Natural killer cell (primary cell): ENCODE measurements at regions not wholly inside any gene's neighbourhood (a gene's known extent, or its start where the extent isn't known, plus 50 kb on each side); places are given as distances from the start of the nearest gene placed in this dataset.

Experiments used
- ATAC-seq, 3 donors: fragments of 150-1000 bp in 2 of 3; fragments of 200-7000 bp in 1 of 3; cut with Tn5 transposase; 1 replicate in 1 of 3; 2 replicates in 2 of 3; pipeline ENCODE4 v1.10.0; 2021; ENCODE audit warnings: mild to moderate bottlenecking in 2 of 3, moderate library complexity in 2 of 3
- DNase-seq, 2 donors: peaks; one replicate each; pipeline versions ENCODE4 v3.0.0 to v3.0.0-alpha.2; 2013 to 2021; ENCODE audit warnings: mixed read lengths in 1 of 2
- H3K27ac ChIP-seq: one replicate; pipeline ENCODE4 v1.5.1; 2013; ENCODE audit warnings: mild to moderate bottlenecking, low read length
- H3K27me3 ChIP-seq: one replicate; pipeline ENCODE4 v1.6.1; 2013; ENCODE audit warnings: low read length; ENCODE audit not compliant: control insufficient read depth, insufficient read depth
- H3K36me3 ChIP-seq: one replicate; pipeline ENCODE4 v1.6.1; 2013; ENCODE audit warnings: low read length; ENCODE audit not compliant: control insufficient read depth, insufficient read depth
- H3K4me1 ChIP-seq: one replicate; pipeline ENCODE4 v1.6.1; 2013; ENCODE audit warnings: low read length; ENCODE audit not compliant: control insufficient read depth, insufficient read depth
- H3K4me3 ChIP-seq: one replicate; pipeline ENCODE4 v1.5.1; 2013; ENCODE audit warnings: low read length
- H3K9me3 ChIP-seq: one replicate; pipeline ENCODE4 v1.6.1; 2013; ENCODE audit warnings: low read length; ENCODE audit not compliant: control insufficient read depth, insufficient read depth
- H3K27ac Mint-ChIP-seq, 2 donors: one replicate each; pipeline ENCODE4 v1.8.0; 2022; ENCODE audit warnings: mild to moderate bottlenecking in 2 of 2, mixed read lengths in 2 of 2, moderate library complexity in 1 of 2
- H3K27me3 Mint-ChIP-seq, 2 donors: one replicate each; pipeline ENCODE4 v1.8.0; 2022; ENCODE audit warnings: low read depth in 2 of 2, mixed read lengths in 2 of 2
- H3K36me3 Mint-ChIP-seq: one replicate; pipeline ENCODE4 v1.8.0; 2022; ENCODE audit warnings: mixed read lengths
- H3K4me1 Mint-ChIP-seq, 2 donors: one replicate each; pipeline ENCODE4 v1.8.0; 2022; ENCODE audit warnings: mixed read lengths in 2 of 2
- H3K4me3 Mint-ChIP-seq: one replicate; pipeline ENCODE4 v1.8.0; 2022; ENCODE audit warnings: mild to moderate bottlenecking, moderate library complexity, mixed read lengths
- H3K9me3 Mint-ChIP-seq, 2 donors: one replicate each; pipeline ENCODE4 v1.8.0; 2022; ENCODE audit warnings: mixed read lengths in 2 of 2
- CTCF ChIP-seq: fragments of 200-600 bp; IDR thresholded peaks from one replicate; pipeline ENCODE4 v1.8.0; 2022; ENCODE audit warnings: antibody characterized with exemption
- WGBS: methylation state at CpG from one replicate; pipeline ENCODE4 v1.1.7; 2013; ENCODE audit warnings: missing lambda C conversion rate; ENCODE audit not compliant: insufficient coverage; 5-methylcytosine and 5-hydroxymethylcytosine counted together
- intact Hi-C: fragments of 100-400 bp; cut with micrococcal nuclease; formaldehyde crosslinking; loops from one replicate; pipeline ENCODE4 v1.14.2; 2022

DNA sequence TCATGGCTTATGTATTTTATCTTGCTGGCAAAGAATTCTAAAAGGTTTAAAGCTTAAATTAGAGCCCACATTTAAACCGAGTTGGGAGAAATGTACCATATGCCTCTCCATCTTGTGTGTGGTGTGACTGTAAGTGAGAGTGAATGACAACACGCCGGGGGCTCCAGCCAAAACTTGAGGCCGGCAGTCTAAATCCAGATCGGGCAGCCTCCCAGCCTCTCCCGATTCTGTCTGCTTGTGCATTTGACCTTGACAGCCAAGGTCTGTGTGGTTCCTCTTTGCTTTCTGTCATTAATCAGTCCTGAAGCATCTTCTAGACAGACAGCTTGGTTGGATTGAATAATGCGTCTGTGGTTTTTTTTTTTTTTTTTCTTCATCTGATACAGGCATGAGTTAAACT lies 1093.2 kb upstream of the EEF2KMT start:
- intact Hi-C loops = no loop called here
- no peaks in the 10 kb centered on the region for H3K36me3 Mint-ChIP-seq
- WGBS = 91% methylated on average over 6 of the region's 7 CpGs
- H3K4me3 Mint-ChIP-seq = no peak overlapping the region
- Histone ChIP-seq H3K9me3 (no peaks in the 10 kb centered on the region), H3K4me3 (no peak overlapping the region), H3K36me3 (no peaks in the 10 kb centered on the region), H3K27ac (no peak overlapping the region), H3K27me3 (no peaks in the 10 kb centered on the region), H3K4me1 (no peaks in the 10 kb centered on the region)
- no peaks in the 10 kb centered on the region for H3K4me1 Mint-ChIP-seq
- DNase-seq (no peak), ATAC-seq (no peak)
- no peak overlapping the region for H3K27ac Mint-ChIP-seq
- peaks cover 3 to 10% of the 10 kb centered on the region in 2 donors for H3K9me3 Mint-ChIP-seq
- TF ChIP-seq CTCF = no peak
- no peaks in the 10 kb centered on the region for H3K27me3 Mint-ChIP-seq

- H3K36me3 ChIP-seq = no peaks in the 10 kb centered on the region
- H3K9me3 ChIP-seq = no peaks in the 10 kb centered on the region
- H3K4me1 ChIP-seq = no peaks in the 10 kb centered on the region
- TF ChIP-seq CTCF = no peak
- H3K27ac ChIP-seq = no peak overlapping the region
- whole genome bisulfite sequencing = 84% methylated on average over 9 of the region's 9 CpGs
- ATAC-seq = no peak
- Mint-ChIP-seq H3K27me3 (no peaks in the 10 kb centered on the region), H3K4me3 (no peak overlapping the region), H3K9me3 (peaks cover 4 to 5% of the 10 kb centered on the region in 2 donors), H3K4me1 (no peaks in the 10 kb centered on the region), H3K27ac (no peak overlapping the region), H3K36me3 (no peaks in the 10 kb centered on the region)
- no peaks in the 10 kb centered on the region for H3K27me3 ChIP-seq
- DNase-seq = no peak
- H3K4me3 ChIP-seq = no peak overlapping the region
- intact Hi-C loops = loop anchor here (10.0 kb wide), 1 partner anchor 64 kb away; no protein-coding TSS in a partner anchor
Measured at GRCh38 chr16:6189216-6189615, 1091.6 kb upstream of the EEF2KMT start.

GRCh38 chr16:6177616-6178180 lies 1080.1 kb upstream of the EEF2KMT start:
- Mint-ChIP-seq H3K27me3 (no peaks in the 10 kb centered on the region), H3K4me1 (no peaks in the 10 kb centered on the region), H3K36me3 (no peaks in the 10 kb centered on the region), H3K9me3 (peaks cover 0 to 2% of the 10 kb centered on the region in 2 donors), H3K27ac (no peak overlapping the region), H3K4me3 (no peak overlapping the region)
- DNase-seq (no peak), ATAC-seq (no peak)
- TF ChIP-seq CTCF = no peak
- 83% methylated on average over 5 of the region's 5 CpGs for WGBS
- Histone ChIP-seq H3K27me3 (no peaks in the 10 kb centered on the region), H3K4me3 (no peak overlapping the region), H3K36me3 (no peaks in the 10 kb centered on the region), H3K4me1 (no peaks in the 10 kb centered on the region), H3K9me3 (no peaks in the 10 kb centered on the region), H3K27ac (no peak overlapping the region)
- intact Hi-C loops = no loop called here

- Mint-ChIP-seq H3K4me3 (no peak overlapping the region), H3K27ac (no peak overlapping the region), H3K36me3 (no peaks in the 10 kb centered on the region), H3K27me3 (no peaks in the 10 kb centered on the region), H3K4me1 (no peaks in the 10 kb centered on the region), H3K9me3 (peaks cover 0 to 5% of the 10 kb centered on the region in 2 donors)
- 92% methylated on average over 5 of the region's 5 CpGs for WGBS
- H3K9me3 ChIP-seq = peaks cover 4% of the 10 kb centered on the region
- no peak for TF ChIP-seq CTCF
- no peak overlapping the region for H3K4me3 ChIP-seq
- DNase-seq = no peak
- no peaks in the 10 kb centered on the region for H3K4me1 ChIP-seq
- ATAC-seq = no peak
- H3K27ac ChIP-seq = no peak overlapping the region
- H3K27me3 ChIP-seq = no peaks in the 10 kb centered on the region
- intact Hi-C loops = no loop called here
- H3K36me3 ChIP-seq = no peaks in the 10 kb centered on the region
Measured at GRCh38 chr16:6170022-6170421, 1072.4 kb upstream of the EEF2KMT start.
